SK-N-SH (cell line): ENCODE measurements at regions not wholly inside any gene's neighbourhood (a gene's known extent, or its start where the extent isn't known, plus 50 kb on each side); places are given as distances from the start of the nearest gene placed in this dataset.
A peak's percentile ranks its signal among the peaks of the same experiment; 100 is the strongest.

Source experiments
- ELF1 ChIP-seq: IDR thresholded peaks from 2 replicates; pipeline ENCODE4 v1.4.0; 2012
- EP300 ChIP-seq, 2 experiments: IDR thresholded peaks; 2 replicates each; pipeline versions ENCODE4 v1.4.0 to v1.6.1; 2012; ENCODE audit warnings: borderline replicate concordance in 1 of 2, low read depth in 1 of 2, low read length in 1 of 2
- EZH2phosphoT487 ChIP-seq: fragments of 200-600 bp; sonication (generic); IDR thresholded peaks from 2 replicates; pipeline ENCODE4 v1.6.1; 2017; ENCODE audit warnings: low read depth, mixed run types, mild to moderate bottlenecking, antibody characterized with exemption, moderate library complexity, borderline replicate concordance
- GABPA ChIP-seq: IDR thresholded peaks from 2 replicates; pipeline ENCODE4 v1.4.0; 2012; ENCODE audit warnings: low read depth, mild to moderate bottlenecking
- JUND ChIP-seq: IDR thresholded peaks from 2 replicates; pipeline ENCODE4 v1.4.0; 2012
- SIN3A ChIP-seq: IDR thresholded peaks from 2 replicates; pipeline ENCODE4 v1.6.1; 2012; ENCODE audit warnings: low read depth, mild to moderate bottlenecking, low read length, moderate library complexity, borderline replicate concordance
- SMC3 ChIP-seq: IDR thresholded peaks from 2 replicates; pipeline ENCODE4 v1.6.1; 2012; ENCODE audit warnings: low read depth, low read length, improper control_type of control experiment
- TCF12 ChIP-seq: IDR thresholded peaks from 2 replicates; pipeline ENCODE4 v1.4.0; 2012
- TEAD4 ChIP-seq: IDR thresholded peaks from 2 replicates; pipeline ENCODE4 v1.4.0; 2012; ENCODE audit warnings: mild to moderate bottlenecking, borderline replicate concordance; ENCODE audit not compliant: insufficient read depth
- TF ChIP-seq, protein P1 (sequence below): fragments of 200-600 bp; sonication (generic); IDR thresholded peaks from 2 replicates; pipeline ENCODE4 v1.6.1; 2017; ENCODE audit warnings: antibody characterized with exemption, mild to moderate bottlenecking, moderate library complexity
- TF ChIP-seq, protein P2 (sequence below): IDR thresholded peaks from 2 replicates; pipeline ENCODE4 v1.6.1; 2012; ENCODE audit warnings: mild to moderate bottlenecking, low read depth, low read length, moderate library complexity

DNA sequence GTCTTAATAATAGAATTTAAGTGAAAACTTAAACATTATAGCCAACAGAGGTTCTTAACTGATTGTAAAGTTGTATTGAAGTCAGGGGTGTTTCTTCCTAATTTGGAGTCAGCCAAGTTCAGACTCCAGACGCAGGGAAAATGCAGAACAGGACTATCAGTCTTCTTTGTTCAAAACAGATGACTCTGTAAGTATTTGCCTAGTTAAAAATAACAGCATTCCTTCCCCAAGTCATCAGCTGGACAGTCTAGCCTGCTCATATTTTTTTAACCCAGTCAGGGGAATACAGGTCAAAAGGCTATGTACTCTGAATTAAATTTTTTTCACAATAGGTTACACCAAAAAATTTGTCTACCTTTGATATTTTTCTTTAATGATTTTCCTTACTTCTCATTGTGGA is 73.8 kb upstream of the DCLK2 start:
- TF ChIP-seq GABPA = no peak
- peak; percentile 79 for TF ChIP-seq TCF12
- TF ChIP-seq JUND = peak; percentile 25; the same call in 1 of the 2 replicates
- 0 out of 2 replicates have a peak, but pooled peaks have one; percentile 39 for TF ChIP-seq TEAD4
- TF ChIP-seq, protein P1, sequence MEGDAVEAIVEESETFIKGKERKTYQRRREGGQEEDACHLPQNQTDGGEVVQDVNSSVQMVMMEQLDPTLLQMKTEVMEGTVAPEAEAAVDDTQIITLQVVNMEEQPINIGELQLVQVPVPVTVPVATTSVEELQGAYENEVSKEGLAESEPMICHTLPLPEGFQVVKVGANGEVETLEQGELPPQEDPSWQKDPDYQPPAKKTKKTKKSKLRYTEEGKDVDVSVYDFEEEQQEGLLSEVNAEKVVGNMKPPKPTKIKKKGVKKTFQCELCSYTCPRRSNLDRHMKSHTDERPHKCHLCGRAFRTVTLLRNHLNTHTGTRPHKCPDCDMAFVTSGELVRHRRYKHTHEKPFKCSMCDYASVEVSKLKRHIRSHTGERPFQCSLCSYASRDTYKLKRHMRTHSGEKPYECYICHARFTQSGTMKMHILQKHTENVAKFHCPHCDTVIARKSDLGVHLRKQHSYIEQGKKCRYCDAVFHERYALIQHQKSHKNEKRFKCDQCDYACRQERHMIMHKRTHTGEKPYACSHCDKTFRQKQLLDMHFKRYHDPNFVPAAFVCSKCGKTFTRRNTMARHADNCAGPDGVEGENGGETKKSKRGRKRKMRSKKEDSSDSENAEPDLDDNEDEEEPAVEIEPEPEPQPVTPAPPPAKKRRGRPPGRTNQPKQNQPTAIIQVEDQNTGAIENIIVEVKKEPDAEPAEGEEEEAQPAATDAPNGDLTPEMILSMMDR = no peak
- TF ChIP-seq ELF1 = no peak
- TF ChIP-seq EP300 (IDR thresholded peaks at IDR 0.05; ENCODE audit: borderline replicate concordance in 1 of 2, low read depth in 1 of 2, low read length in 1 of 2) = peak in 1 of 2 experiments; percentile 67; a peak in 1 of 4 replicates
- no peak for TF ChIP-seq SMC3
- TF ChIP-seq, protein P2, sequence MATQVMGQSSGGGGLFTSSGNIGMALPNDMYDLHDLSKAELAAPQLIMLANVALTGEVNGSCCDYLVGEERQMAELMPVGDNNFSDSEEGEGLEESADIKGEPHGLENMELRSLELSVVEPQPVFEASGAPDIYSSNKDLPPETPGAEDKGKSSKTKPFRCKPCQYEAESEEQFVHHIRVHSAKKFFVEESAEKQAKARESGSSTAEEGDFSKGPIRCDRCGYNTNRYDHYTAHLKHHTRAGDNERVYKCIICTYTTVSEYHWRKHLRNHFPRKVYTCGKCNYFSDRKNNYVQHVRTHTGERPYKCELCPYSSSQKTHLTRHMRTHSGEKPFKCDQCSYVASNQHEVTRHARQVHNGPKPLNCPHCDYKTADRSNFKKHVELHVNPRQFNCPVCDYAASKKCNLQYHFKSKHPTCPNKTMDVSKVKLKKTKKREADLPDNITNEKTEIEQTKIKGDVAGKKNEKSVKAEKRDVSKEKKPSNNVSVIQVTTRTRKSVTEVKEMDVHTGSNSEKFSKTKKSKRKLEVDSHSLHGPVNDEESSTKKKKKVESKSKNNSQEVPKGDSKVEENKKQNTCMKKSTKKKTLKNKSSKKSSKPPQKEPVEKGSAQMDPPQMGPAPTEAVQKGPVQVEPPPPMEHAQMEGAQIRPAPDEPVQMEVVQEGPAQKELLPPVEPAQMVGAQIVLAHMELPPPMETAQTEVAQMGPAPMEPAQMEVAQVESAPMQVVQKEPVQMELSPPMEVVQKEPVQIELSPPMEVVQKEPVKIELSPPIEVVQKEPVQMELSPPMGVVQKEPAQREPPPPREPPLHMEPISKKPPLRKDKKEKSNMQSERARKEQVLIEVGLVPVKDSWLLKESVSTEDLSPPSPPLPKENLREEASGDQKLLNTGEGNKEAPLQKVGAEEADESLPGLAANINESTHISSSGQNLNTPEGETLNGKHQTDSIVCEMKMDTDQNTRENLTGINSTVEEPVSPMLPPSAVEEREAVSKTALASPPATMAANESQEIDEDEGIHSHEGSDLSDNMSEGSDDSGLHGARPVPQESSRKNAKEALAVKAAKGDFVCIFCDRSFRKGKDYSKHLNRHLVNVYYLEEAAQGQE = no peak
- no peak for TF ChIP-seq SIN3A
- TF ChIP-seq EZH2phosphoT487 = no peak
